GM06990 (cell line): ENCODE measurements at regions not wholly inside any gene's neighbourhood (a gene's known extent, or its start where the extent isn't known, plus 50 kb on each side); places are given as distances from the start of the nearest gene placed in this dataset.

Source experiments
- DNase-seq: peaks from one replicate; pipeline ENCODE4 v3.0.0-alpha.2; 2011; ENCODE audit not compliant: insufficient read length; ENCODE audit errors: extremely low read depth
- H3K27me3 ChIP-seq: replicated peaks from 2 replicates; pipeline ENCODE4 v1.6.0; 2011; ENCODE audit warnings: low read length; ENCODE audit not compliant: control insufficient read depth, insufficient read depth
- H3K36me3 ChIP-seq: 2 replicates; pipeline ENCODE4 v1.5.1; 2011; ENCODE audit warnings: low read length; ENCODE audit not compliant: control insufficient read depth, insufficient read depth
- H3K4me3 ChIP-seq: replicated peaks from 2 replicates; pipeline ENCODE4 v1.5.1; 2011; ENCODE audit warnings: low read depth, mild to moderate bottlenecking, control low read depth, low read length
- CTCF ChIP-seq: IDR thresholded peaks from 2 replicates; pipeline ENCODE4 v1.5.1; 2011; ENCODE audit warnings: low read length, control low read depth, mild to moderate bottlenecking, inconsistent platforms; ENCODE audit not compliant: insufficient read depth, poor library complexity, severe bottlenecking

- no peak overlapping the region for H3K4me3 ChIP-seq
- no peaks in the 10 kb centered on the region for H3K36me3 ChIP-seq
- TF ChIP-seq CTCF = no peak
- H3K27me3 ChIP-seq = no peaks in the 10 kb centered on the region; the same call in 1 of the 2 replicates
- no peak for DNase-seq
Observed at GRCh38 chr15:57897870-57898269, 167.6 kb downstream of the ALDH1A2 start.

- H3K27me3 ChIP-seq = no peaks in the 10 kb centered on the region
- H3K36me3 ChIP-seq = no peaks in the 10 kb centered on the region
- TF ChIP-seq CTCF = no peak
- no peak overlapping the region for H3K4me3 ChIP-seq
- DNase-seq = no peak
Observed at GRCh38 chr15:57902155-57902554, 163.4 kb downstream of the ALDH1A2 start.
